ENCODE measurements at regions not wholly inside any gene's neighbourhood (a gene's known extent, or its start where the extent isn't known, plus 50 kb on each side); places are given as distances from the start of the nearest gene placed in this dataset.

- TF ChIP-seq RAD21 (conservative IDR thresholded peaks at IDR 0.05) (no peak), TAF1 (IDR thresholded peaks at IDR 0.05; ENCODE audit: low read depth) (no peak), EZH2 (IDR thresholded peaks at IDR 0.05; ENCODE audit: borderline replicate concordance, insufficient read depth, low read length, poor library complexity, severe bottlenecking) (no peak), SMC3 (conservative IDR thresholded peaks at IDR 0.05; ENCODE audit: poor library complexity) (no peak), MXI1 (conservative IDR thresholded peaks at IDR 0.05; ENCODE audit: poor library complexity, severe bottlenecking) (no peak), REST (IDR thresholded peaks at IDR 0.05; ENCODE audit: borderline replicate concordance) (no peak), EP300 (conservative IDR thresholded peaks at IDR 0.05; ENCODE audit: poor library complexity, severe bottlenecking) (no peak), CTCF (IDR thresholded peaks at IDR 0.05; ENCODE audit: poor library complexity, severe bottlenecking) (no peak), POLR2AphosphoS5 (IDR thresholded peaks at IDR 0.05) (no peak)
- Histone ChIP-seq H3K4me3 (ENCODE audit: low read length) (no peak overlapping the region), H3K9me3 (ENCODE audit: low read length) (no peaks in the 10 kb centered on the region), H3F3A (ENCODE audit: insufficient read depth, low read length, poor library complexity, severe bottlenecking) (no peaks in the 10 kb centered on the region), H3K9ac (ENCODE audit: low read length) (no peak overlapping the region), H3K9me2 (ENCODE audit: insufficient read depth, low read length) (no peaks in the 10 kb centered on the region), H3K36me3 (ENCODE audit: insufficient read depth, low read length) (no peaks in the 10 kb centered on the region), H3K27me3 (ENCODE audit: insufficient read depth, low read depth, low read length) (no peaks in the 10 kb centered on the region), H3K79me2 (replicated peaks; ENCODE audit: insufficient read depth, low read length) (no peaks in the 10 kb centered on the region), H3K4me2 (ENCODE audit: low read length) (no peak overlapping the region), H3K27ac (ENCODE audit: low read length) (no peak overlapping the region), H2AFZ (ENCODE audit: low read depth, low read length) (no peak overlapping the region), H4K20me1 (ENCODE audit: insufficient read depth) (no peaks in the 10 kb centered on the region)
Measured at GRCh38 chr10:30151581-30152389, 92.4 kb upstream of the JCAD start.

GRCh38 chr10:30141423-30141822, 82.0 kb upstream of the JCAD start:
- H2AFZ ChIP-seq (ENCODE audit: low read depth, low read length) = no peak overlapping the region
- TF ChIP-seq RAD21 (conservative IDR thresholded peaks at IDR 0.05) (no peak), TAF1 (IDR thresholded peaks at IDR 0.05; ENCODE audit: low read depth) (no peak), CTCF (IDR thresholded peaks at IDR 0.05; ENCODE audit: poor library complexity, severe bottlenecking) (no peak), EP300 (conservative IDR thresholded peaks at IDR 0.05; ENCODE audit: poor library complexity, severe bottlenecking) (no peak), EZH2 (IDR thresholded peaks at IDR 0.05; ENCODE audit: borderline replicate concordance, insufficient read depth, low read length, poor library complexity, severe bottlenecking) (no peak), MXI1 (conservative IDR thresholded peaks at IDR 0.05; ENCODE audit: poor library complexity, severe bottlenecking) (no peak), SMC3 (conservative IDR thresholded peaks at IDR 0.05; ENCODE audit: poor library complexity) (no peak), REST (IDR thresholded peaks at IDR 0.05; ENCODE audit: borderline replicate concordance) (no peak), POLR2AphosphoS5 (IDR thresholded peaks at IDR 0.05) (no peak)
- no peaks in the 10 kb centered on the region for H3K9me2 ChIP-seq (ENCODE audit: insufficient read depth, low read length)
- H3K4me2 ChIP-seq (ENCODE audit: low read length) = no peak overlapping the region
- no peaks in the 10 kb centered on the region for H3K36me3 ChIP-seq (ENCODE audit: insufficient read depth, low read length)
- no peaks in the 10 kb centered on the region for H3K9me3 ChIP-seq (ENCODE audit: low read length)
- H3K4me3 ChIP-seq (ENCODE audit: low read length) = no peak overlapping the region
- H3K27ac ChIP-seq (ENCODE audit: low read length) = no peak overlapping the region
- H3K79me2 ChIP-seq (replicated peaks; ENCODE audit: insufficient read depth, low read length) = no peaks in the 10 kb centered on the region
- no peaks in the 10 kb centered on the region for H3K27me3 ChIP-seq (ENCODE audit: insufficient read depth, low read depth, low read length)
- no peak overlapping the region for H3K9ac ChIP-seq (ENCODE audit: low read length)
- no peaks in the 10 kb centered on the region for H4K20me1 ChIP-seq (ENCODE audit: insufficient read depth)
- H3F3A ChIP-seq (ENCODE audit: insufficient read depth, low read length, poor library complexity, severe bottlenecking) = no peaks in the 10 kb centered on the region
